SK-N-MC (cell line): ENCODE measurements at regions not wholly inside any gene's neighbourhood (a gene's known extent, or its start where the extent isn't known, plus 50 kb on each side); places are given as distances from the start of the nearest gene placed in this dataset.

Experiments
- EZH2 ChIP-seq: fragments of 200-600 bp; sonication (generic); IDR thresholded peaks from one replicate; pipeline ENCODE4 v1.6.1; 2017; ENCODE audit warnings: antibody characterized with exemption
- POLR2AphosphoS5 ChIP-seq: IDR thresholded peaks from 2 replicates; pipeline ENCODE4 v1.6.1; 2012; ENCODE audit warnings: mild to moderate bottlenecking, low read depth, low read length, borderline replicate concordance

GRCh38 chr5:23013395-23013998 is 160.4 kb upstream of the CDH12 start:
- TF ChIP-seq POLR2AphosphoS5 = no peak
- TF ChIP-seq EZH2 = no peak
